SK-N-SH (cell line): ENCODE measurements at regions not wholly inside any gene's neighbourhood (a gene's known extent, or its start where the extent isn't known, plus 50 kb on each side); places are given as distances from the start of the nearest gene placed in this dataset.

Source experiments
- CTCF ChIA-PET: fragments of 300-600, 350-600 bp; formaldehyde crosslinking; extraction: SDS; loops from one replicate; lab custom pipeline; 2021; lab: Yijun Ruan, JAX
- POLR2A ChIA-PET: fragments of 350-600 bp; sonication (Branson Sonifier 250); formaldehyde crosslinking; extraction: SDS; loops from one replicate; lab custom pipeline; 2020; ENCODE audit warnings: antibody characterized with exemption, inconsistent platforms; lab: Yijun Ruan, JAX
- DNase-seq: peaks from one replicate; pipeline ENCODE4 v3.0.0; 2012
- H2AFZ ChIP-seq: fragments of 200-600 bp; sonication (generic); 2 replicates; pipeline ENCODE4 v1.8.1; 2016; ENCODE audit warnings: antibody characterized with exemption, mild to moderate bottlenecking, low read depth
- H3F3A ChIP-seq: fragments of 200-600 bp; sonication (generic); replicated peaks from 2 replicates; pipeline ENCODE3; 2016; ENCODE audit warnings: antibody characterized with exemption, mild to moderate bottlenecking; ENCODE audit not compliant: insufficient read depth
- H3K27ac ChIP-seq, 2 experiments: fragments of 200-500 bp in 1 of 2; fragments of 200-600 bp in 1 of 2; sonication (Bioruptor generic) in 1 of 2; sonication (generic), shearing (Covaris generic) in 1 of 2; 2 replicates each; pipeline versions ENCODE4 v1.5.1 to v1.6.1; 2014 to 2016; ENCODE audit warnings: low read depth in 2 of 2, inconsistent platforms in 1 of 2, low read length in 1 of 2, mild to moderate bottlenecking in 1 of 2, mixed read lengths in 1 of 2
- H3K27me3 ChIP-seq: fragments of 200-600 bp; sonication (generic), shearing (Covaris generic); 2 replicates; pipeline ENCODE4 v1.6.1; 2016; ENCODE audit warnings: mixed run types; ENCODE audit not compliant: insufficient read depth
- H3K36me3 ChIP-seq, 2 experiments: fragments of 200-500 bp in 1 of 2; fragments of 200-600 bp in 1 of 2; sonication (Bioruptor generic) in 1 of 2; sonication (generic) in 1 of 2; replicated peaks in 1 of 2; 2 replicates each; pipeline versions ENCODE3 to v1.5.1; 2014 to 2016; ENCODE audit warnings: low read length in 1 of 2, mild to moderate bottlenecking in 1 of 2; ENCODE audit not compliant: insufficient read depth in 2 of 2, control insufficient read depth in 1 of 2
- H3K4me1 ChIP-seq, 2 experiments: fragments of 200-500 bp in 1 of 2; fragments of 200-600 bp in 1 of 2; sonication (Bioruptor generic) in 1 of 2; sonication (generic), shearing (Covaris generic) in 1 of 2; 2 replicates each; pipeline versions ENCODE4 v1.5.1 to v1.6.1; 2014 to 2016; ENCODE audit warnings: low read depth in 1 of 2, low read length in 1 of 2, mixed run types in 1 of 2; ENCODE audit not compliant: insufficient read depth in 2 of 2, control insufficient read depth in 1 of 2
- H3K4me2 ChIP-seq: fragments of 200-600 bp; sonication (generic), shearing (Covaris generic); 2 replicates; pipeline ENCODE4 v1.6.1; 2017; ENCODE audit warnings: mixed run types
- H3K4me3 ChIP-seq, 2 experiments: fragments of 200-500 bp in 1 of 2; fragments of 200-600 bp in 1 of 2; sonication (Bioruptor generic) in 1 of 2; sonication (generic), shearing (Covaris generic) in 1 of 2; 2 replicates each; pipeline versions ENCODE4 v1.5.1 to v1.8.1; 2014 to 2016; ENCODE audit warnings: low read depth in 2 of 2, inconsistent platforms in 1 of 2, low read length in 1 of 2, mild to moderate bottlenecking in 1 of 2, mixed read lengths in 1 of 2, moderate library complexity in 1 of 2
- H3K79me2 ChIP-seq: fragments of 200-600 bp; sonication (generic); 2 replicates; pipeline ENCODE4 v1.8.1; 2017; ENCODE audit warnings: mild to moderate bottlenecking; ENCODE audit not compliant: insufficient read depth
- H3K9ac ChIP-seq: fragments of 200-600 bp; sonication (generic); 2 replicates; pipeline ENCODE4 v1.6.1; 2017; ENCODE audit warnings: mixed run types
- H3K9me2 ChIP-seq: fragments of 200-600 bp; sonication (generic); 2 replicates; pipeline ENCODE4 v1.6.1; 2017; ENCODE audit warnings: mixed run types
- H3K9me3 ChIP-seq: fragments of 200-600 bp; sonication (generic); 2 replicates; pipeline ENCODE4 v1.6.1; 2017; ENCODE audit warnings: mixed run types, mild to moderate bottlenecking, moderate library complexity
- H4K20me1 ChIP-seq: fragments of 200-600 bp; sonication (generic); 2 replicates; pipeline ENCODE4 v1.6.1; 2017; ENCODE audit warnings: mild to moderate bottlenecking, mixed run types; ENCODE audit not compliant: insufficient read depth
- CHD2 ChIP-seq: fragments of 150-350 bp; IDR thresholded peaks from 2 replicates; pipeline ENCODE4 v1.6.1; 2018; ENCODE audit warnings: low read length; ENCODE audit not compliant: partially characterized antibody
- FOXM1 ChIP-seq: IDR thresholded peaks from 2 replicates; pipeline ENCODE4 v1.4.0; 2012; ENCODE audit warnings: low read depth, mild to moderate bottlenecking
- GABPA ChIP-seq: IDR thresholded peaks from 2 replicates; pipeline ENCODE4 v1.4.0; 2012; ENCODE audit warnings: low read depth, mild to moderate bottlenecking
- JUND ChIP-seq: IDR thresholded peaks from 2 replicates; pipeline ENCODE4 v1.4.0; 2012
- MAX ChIP-seq: IDR thresholded peaks from 2 replicates; pipeline ENCODE4 v1.4.0; 2012; ENCODE audit warnings: low read depth
- MEF2A ChIP-seq: IDR thresholded peaks from 2 replicates; pipeline ENCODE4 v1.4.0; 2012; ENCODE audit warnings: low read depth, borderline replicate concordance
- NFIC ChIP-seq: IDR thresholded peaks from 2 replicates; pipeline ENCODE4 v1.4.0; 2012; ENCODE audit warnings: borderline replicate concordance
- NRF1 ChIP-seq: IDR thresholded peaks from 2 replicates; pipeline ENCODE4 v1.6.1; 2012; ENCODE audit warnings: low read depth, mild to moderate bottlenecking, low read length
- PBX3 ChIP-seq: IDR thresholded peaks from 2 replicates; pipeline ENCODE4; 2012
- RAD21 ChIP-seq: IDR thresholded peaks from 2 replicates; pipeline ENCODE4 v1.6.1; 2012; ENCODE audit warnings: mild to moderate bottlenecking, low read length
- RCOR1 ChIP-seq: fragments of 150-350 bp; IDR thresholded peaks from 2 replicates; pipeline ENCODE4 v1.6.1; 2017; ENCODE audit warnings: antibody characterized with exemption, low read length
- RFX5 ChIP-seq: IDR thresholded peaks from 2 replicates; pipeline ENCODE4 v1.6.1; 2012; ENCODE audit warnings: mild to moderate bottlenecking, improper control_type of control experiment, low read length
- RXRA ChIP-seq: IDR thresholded peaks from 2 replicates; pipeline ENCODE4 v1.4.0; 2012; ENCODE audit warnings: low read depth, mild to moderate bottlenecking, borderline replicate concordance
- SIN3A ChIP-seq: IDR thresholded peaks from 2 replicates; pipeline ENCODE4 v1.6.1; 2012; ENCODE audit warnings: low read depth, mild to moderate bottlenecking, low read length, moderate library complexity, borderline replicate concordance
- SMC3 ChIP-seq: IDR thresholded peaks from 2 replicates; pipeline ENCODE4 v1.6.1; 2012; ENCODE audit warnings: low read depth, low read length, improper control_type of control experiment
- TCF12 ChIP-seq: IDR thresholded peaks from 2 replicates; pipeline ENCODE4 v1.4.0; 2012
- USF1 ChIP-seq: IDR thresholded peaks from 2 replicates; pipeline ENCODE4 v1.4.0; 2012; ENCODE audit warnings: low read depth, borderline replicate concordance
- USF2 ChIP-seq: fragments of 150-350 bp; IDR thresholded peaks from 2 replicates; pipeline ENCODE4 v1.6.1; 2017; ENCODE audit warnings: antibody characterized with exemption, low read length, low read depth, borderline replicate concordance
- WGBS: methylation state at CpG from one replicate; pipeline ENCODE4 v1.1.6; 2017; ENCODE audit warnings: low lambda C conversion rate; 5-methylcytosine and 5-hydroxymethylcytosine counted together

GRCh38 chr13:94925263-94925662 is 212.9 kb upstream of the SOX21 start:
- no peak overlapping the region for H3K4me2 ChIP-seq
- no peak overlapping the region for H2AFZ ChIP-seq
- H3K9ac ChIP-seq: no peak overlapping the region
- ChIA-PET CTCF (no interaction called here), POLR2A (no interaction called here)
- TF ChIP-seq NFIC: no peak
- TF ChIP-seq SIN3A: no peak
- no peak for TF ChIP-seq PBX3
- TF ChIP-seq SMC3: no peak
- TF ChIP-seq USF2: no peak
- no peak for TF ChIP-seq RAD21
- no peaks in the 10 kb centered on the region for H3K36me3 ChIP-seq
- WGBS: 64% methylated on average over 3 of the region's 3 CpGs
- DNase-seq: no peak
- H3K4me1 ChIP-seq: no peaks in the 10 kb centered on the region
- no peaks in the 10 kb centered on the region for H3K9me3 ChIP-seq
- no peak overlapping the region for H3K27ac ChIP-seq
- H3K79me2 ChIP-seq: no peaks in the 10 kb centered on the region
- no peaks in the 10 kb centered on the region for H4K20me1 ChIP-seq
- H3K27me3 ChIP-seq: no peaks in the 10 kb centered on the region
- H3K4me3 ChIP-seq: no peak overlapping the region
- no peaks in the 10 kb centered on the region for H3F3A ChIP-seq
- H3K9me2 ChIP-seq: no peaks in the 10 kb centered on the region

GRCh38 chr13:94921181-94921580 is 208.8 kb upstream of the SOX21 start:
- TF ChIP-seq TCF12 (no peak), RXRA (no peak), GABPA (no peak), MEF2A (no peak)
- Histone ChIP-seq H3K9me3 (no peaks in the 10 kb centered on the region), H3K27ac (no peak overlapping the region), H3K79me2 (no peaks in the 10 kb centered on the region), H3K4me3 (no peak overlapping the region), H3K36me3 (no peaks in the 10 kb centered on the region), H3K27me3 (no peaks in the 10 kb centered on the region), H3F3A (no peaks in the 10 kb centered on the region), H3K9me2 (no peaks in the 10 kb centered on the region), H3K4me1 (no peaks in the 10 kb centered on the region), H4K20me1 (no peaks in the 10 kb centered on the region), H3K4me2 (no peak overlapping the region), H3K9ac (no peak overlapping the region), H2AFZ (no peak overlapping the region)
- no peak for DNase-seq
- CTCF ChIA-PET: interaction anchor here (1.3 kb wide), 2 partner anchors 30 to 483 kb away, joined by 3 read pairs; no protein-coding TSS in a partner anchor
- POLR2A ChIA-PET: no interaction called here
- WGBS: 28% methylated on average over 4 of the region's 4 CpGs

- no peaks in the 10 kb centered on the region for H3K4me1 ChIP-seq
- no peak overlapping the region for H2AFZ ChIP-seq
- H3K4me3 ChIP-seq: no peak overlapping the region
- no peaks in the 10 kb centered on the region for H4K20me1 ChIP-seq
- H3K9me2 ChIP-seq: no peaks in the 10 kb centered on the region
- DNase-seq: no peak
- H3K36me3 ChIP-seq: no peaks in the 10 kb centered on the region
- ChIA-PET CTCF (interaction anchor here (1.3 kb wide), 1 partner anchor 484 kb away, joined by 3 read pairs; no protein-coding TSS in a partner anchor), POLR2A (no interaction called here)
- no peaks in the 10 kb centered on the region for H3K27me3 ChIP-seq
- no peak overlapping the region for H3K27ac ChIP-seq
- H3F3A ChIP-seq: no peaks in the 10 kb centered on the region
- H3K9ac ChIP-seq: no peak overlapping the region
- 84% methylated on average over 2 of the region's 2 CpGs for WGBS
- H3K4me2 ChIP-seq: no peak overlapping the region
- H3K9me3 ChIP-seq: no peaks in the 10 kb centered on the region
- no peaks in the 10 kb centered on the region for H3K79me2 ChIP-seq
- no peak for TF ChIP-seq SIN3A
- TF ChIP-seq MEF2A: no peak
- no peak for TF ChIP-seq CHD2
- TF ChIP-seq FOXM1: no peak
- TF ChIP-seq MAX: no peak
- TF ChIP-seq PBX3: no peak
- TF ChIP-seq JUND: no peak
- no peak for TF ChIP-seq USF2
- TF ChIP-seq NFIC: no peak
- TF ChIP-seq GABPA: no peak
- TF ChIP-seq NRF1: no peak
- no peak for TF ChIP-seq RCOR1
- no peak for TF ChIP-seq USF1
- TF ChIP-seq RFX5: no peak
Observed at GRCh38 chr13:94920578-94920977, 208.2 kb upstream of the SOX21 start.
